ENCODE measurements at regions not wholly inside any gene's neighbourhood (a gene's known extent, or its start where the extent isn't known, plus 50 kb on each side); places are given as distances from the start of the nearest gene placed in this dataset.
"Not testable (repeated sequence)": the region's sequence is repeated elsewhere in the genome, so short reads cannot be mapped to it uniquely, and the experiment has no call there.

- no peak overlapping the region for H3K27ac ChIP-seq
- H3K27me3 ChIP-seq (replicated peaks; ENCODE audit: insufficient read depth): no peaks in the 10 kb centered on the region
- WGBS: 86% methylated on average over 1 of the region's 1 CpG
- no peak overlapping the region for H3K4me3 ChIP-seq
- H3K4me1 ChIP-seq (replicated peaks): no peaks in the 10 kb centered on the region
- TF ChIP-seq POLR2AphosphoS5 (IDR thresholded peaks at IDR 0.05) (no peak), CTCF (IDR thresholded peaks at IDR 0.05) (no peak), POLR2A (IDR thresholded peaks at IDR 0.05) (no peak)
- intact Hi-C loops (cut with DNase I): no loop called here
- no peaks in the 10 kb centered on the region for H3K9me3 ChIP-seq
- DNase-seq (ENCODE audit: low spot score): no peak
- no peaks in the 10 kb centered on the region for H3K36me3 ChIP-seq
Measured at GRCh38 chr15:20409247-20409646, 132.4 kb downstream of the GOLGA6L6 start.

GRCh38 chr15:20407553-20407952, 134.0 kb downstream of the GOLGA6L6 start:
- intact Hi-C loops (cut with DNase I): no loop called here

GRCh38 chr15:20404571-20404970, 137.0 kb downstream of the GOLGA6L6 start:
- H3K4me1 ChIP-seq (replicated peaks): not testable (repeated sequence)

More at GRCh38 chr15:20407553-20407952, 134.0 kb downstream of the GOLGA6L6 start:
- Histone ChIP-seq H3K4me1 (replicated peaks) (no peaks in the 10 kb centered on the region), H3K9me3 (no peaks in the 10 kb centered on the region), H3K27me3 (replicated peaks; ENCODE audit: insufficient read depth) (no peaks in the 10 kb centered on the region), H3K4me3 (no peak overlapping the region), H3K36me3 (no peaks in the 10 kb centered on the region), H3K27ac (no peak overlapping the region)
- 47% methylated on average over 6 of the region's 6 CpGs for WGBS
- DNase-seq (ENCODE audit: low spot score): no peak
- TF ChIP-seq CTCF (IDR thresholded peaks at IDR 0.05) (no peak), POLR2AphosphoS5 (IDR thresholded peaks at IDR 0.05) (no peak), POLR2A (IDR thresholded peaks at IDR 0.05) (no peak)

GRCh38 chr15:20402586-20402985, 139.0 kb downstream of the GOLGA6L6 start:
- H3K27ac ChIP-seq; intact Hi-C loops (cut with DNase I); H3K4me1 ChIP-seq (replicated peaks); DNase-seq (ENCODE audit: low spot score); H3K36me3 ChIP-seq; H3K4me3 ChIP-seq; H3K9me3 ChIP-seq; H3K27me3 ChIP-seq (replicated peaks; ENCODE audit: insufficient read depth): not testable (repeated sequence)
- WGBS: 91% methylated on average over 3 of the region's 3 CpGs

More at GRCh38 chr15:20404571-20404970, 137.0 kb downstream of the GOLGA6L6 start:
- H3K4me3 ChIP-seq; DNase-seq (ENCODE audit: low spot score); H3K9me3 ChIP-seq; intact Hi-C loops (cut with DNase I); H3K27ac ChIP-seq; H3K36me3 ChIP-seq; H3K27me3 ChIP-seq (replicated peaks; ENCODE audit: insufficient read depth): not testable (repeated sequence)
- WGBS: 60% methylated on average over 1 of the region's 1 CpG

GRCh38 chr15:20401058-20401457, 140.5 kb downstream of the GOLGA6L6 start:
- H3K36me3 ChIP-seq; DNase-seq (ENCODE audit: low spot score); intact Hi-C loops (cut with DNase I); H3K9me3 ChIP-seq; H3K27me3 ChIP-seq (replicated peaks; ENCODE audit: insufficient read depth); H3K27ac ChIP-seq; H3K4me3 ChIP-seq; H3K4me1 ChIP-seq (replicated peaks): not testable (repeated sequence)
- 79% methylated on average over 3 of the region's 3 CpGs for WGBS

- WGBS: 72% methylated on average over 5 of the region's 5 CpGs
- H3K9me3 ChIP-seq; H3K27me3 ChIP-seq (replicated peaks; ENCODE audit: insufficient read depth); DNase-seq (ENCODE audit: low spot score); H3K4me3 ChIP-seq; H3K27ac ChIP-seq; intact Hi-C loops (cut with DNase I); H3K4me1 ChIP-seq (replicated peaks); H3K36me3 ChIP-seq: not testable (repeated sequence)
Measured at GRCh38 chr15:20398680-20399079, 142.9 kb downstream of the GOLGA6L6 start.

- DNase-seq (ENCODE audit: low spot score); intact Hi-C loops (cut with DNase I); H3K27ac ChIP-seq; H3K4me3 ChIP-seq; H3K36me3 ChIP-seq; H3K9me3 ChIP-seq; H3K4me1 ChIP-seq (replicated peaks); H3K27me3 ChIP-seq (replicated peaks; ENCODE audit: insufficient read depth): not testable (repeated sequence)
- 63% methylated on average over 3 of the region's 3 CpGs for WGBS
Measured at GRCh38 chr15:20388161-20388560, 153.4 kb downstream of the GOLGA6L6 start.

GRCh38 chr15:20386198-20386597, 155.4 kb downstream of the GOLGA6L6 start:
- no peak overlapping the region for H3K27ac ChIP-seq
- no peak for DNase-seq (ENCODE audit: low spot score)
- intact Hi-C loops (cut with DNase I): no loop called here
- no peaks in the 10 kb centered on the region for H3K36me3 ChIP-seq
- H3K9me3 ChIP-seq: no peaks in the 10 kb centered on the region
- TF ChIP-seq POLR2A (IDR thresholded peaks at IDR 0.05) (no peak), POLR2AphosphoS5 (IDR thresholded peaks at IDR 0.05) (no peak), CTCF (IDR thresholded peaks at IDR 0.05) (no peak)
- no peak overlapping the region for H3K4me3 ChIP-seq
- no peaks in the 10 kb centered on the region for H3K27me3 ChIP-seq (replicated peaks; ENCODE audit: insufficient read depth)
- H3K4me1 ChIP-seq (replicated peaks): no peaks in the 10 kb centered on the region

- H3K4me1 ChIP-seq (replicated peaks); H3K9me3 ChIP-seq; H3K4me3 ChIP-seq; H3K36me3 ChIP-seq; H3K27ac ChIP-seq; DNase-seq (ENCODE audit: low spot score); H3K27me3 ChIP-seq (replicated peaks; ENCODE audit: insufficient read depth); intact Hi-C loops (cut with DNase I): not testable (repeated sequence)
- WGBS: 92% methylated on average over 5 of the region's 5 CpGs
Measured at GRCh38 chr15:20380199-20380598, 161.4 kb downstream of the GOLGA6L6 start.
